ENCODE measurements at regions not wholly inside any gene's neighbourhood (a gene's known extent, or its start where the extent isn't known, plus 50 kb on each side); places are given as distances from the start of the nearest gene placed in this dataset.

GRCh38 chr4:181006499-181007260, 1236.5 kb upstream of the TENM3 start:
- TF ChIP-seq, protein P1, sequence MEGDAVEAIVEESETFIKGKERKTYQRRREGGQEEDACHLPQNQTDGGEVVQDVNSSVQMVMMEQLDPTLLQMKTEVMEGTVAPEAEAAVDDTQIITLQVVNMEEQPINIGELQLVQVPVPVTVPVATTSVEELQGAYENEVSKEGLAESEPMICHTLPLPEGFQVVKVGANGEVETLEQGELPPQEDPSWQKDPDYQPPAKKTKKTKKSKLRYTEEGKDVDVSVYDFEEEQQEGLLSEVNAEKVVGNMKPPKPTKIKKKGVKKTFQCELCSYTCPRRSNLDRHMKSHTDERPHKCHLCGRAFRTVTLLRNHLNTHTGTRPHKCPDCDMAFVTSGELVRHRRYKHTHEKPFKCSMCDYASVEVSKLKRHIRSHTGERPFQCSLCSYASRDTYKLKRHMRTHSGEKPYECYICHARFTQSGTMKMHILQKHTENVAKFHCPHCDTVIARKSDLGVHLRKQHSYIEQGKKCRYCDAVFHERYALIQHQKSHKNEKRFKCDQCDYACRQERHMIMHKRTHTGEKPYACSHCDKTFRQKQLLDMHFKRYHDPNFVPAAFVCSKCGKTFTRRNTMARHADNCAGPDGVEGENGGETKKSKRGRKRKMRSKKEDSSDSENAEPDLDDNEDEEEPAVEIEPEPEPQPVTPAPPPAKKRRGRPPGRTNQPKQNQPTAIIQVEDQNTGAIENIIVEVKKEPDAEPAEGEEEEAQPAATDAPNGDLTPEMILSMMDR (conservative IDR thresholded peaks at IDR 0.05), result no peak
- TF ChIP-seq ZFX (IDR thresholded peaks at IDR 0.05), result no peak
- no peak overlapping the region for H3K27ac ChIP-seq

GRCh38 chr4:181007751-181008150, 1235.5 kb upstream of the TENM3 start:
- TF ChIP-seq, protein P1 (conservative IDR thresholded peaks at IDR 0.05), result no peak
- no peak for TF ChIP-seq ZFX (IDR thresholded peaks at IDR 0.05)
- no peak overlapping the region for H3K27ac ChIP-seq

DNA sequence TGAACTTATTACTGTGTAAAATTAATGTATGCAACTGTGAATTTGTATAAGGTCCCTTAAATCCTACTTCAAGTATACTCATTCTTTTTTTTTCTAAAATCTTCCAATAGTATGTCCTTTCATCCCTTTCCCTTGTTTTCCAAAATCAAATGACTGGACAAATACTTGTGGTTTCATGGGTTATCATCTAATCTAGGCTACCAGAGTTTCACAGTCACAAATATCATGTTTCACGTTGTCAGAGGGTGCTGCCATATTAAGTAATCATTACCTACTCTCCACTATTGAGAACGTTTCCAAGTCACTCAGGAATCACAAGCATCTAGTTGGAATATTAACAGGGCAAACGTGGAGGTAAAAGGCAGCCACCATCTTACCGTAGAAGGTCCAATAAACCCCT, 1235.0 kb upstream of the TENM3 start:
- TF ChIP-seq, protein P1 (conservative IDR thresholded peaks at IDR 0.05), result no peak
- TF ChIP-seq ZFX (IDR thresholded peaks at IDR 0.05), result no peak
- no peak overlapping the region for H3K27ac ChIP-seq

- no peak overlapping the region for H3K27ac ChIP-seq
- TF ChIP-seq, protein P1 (conservative IDR thresholded peaks at IDR 0.05), result no peak
- TF ChIP-seq ZFX (IDR thresholded peaks at IDR 0.05), result no peak
Measured at GRCh38 chr4:181013162-181013561, 1230.0 kb upstream of the TENM3 start.

DNA sequence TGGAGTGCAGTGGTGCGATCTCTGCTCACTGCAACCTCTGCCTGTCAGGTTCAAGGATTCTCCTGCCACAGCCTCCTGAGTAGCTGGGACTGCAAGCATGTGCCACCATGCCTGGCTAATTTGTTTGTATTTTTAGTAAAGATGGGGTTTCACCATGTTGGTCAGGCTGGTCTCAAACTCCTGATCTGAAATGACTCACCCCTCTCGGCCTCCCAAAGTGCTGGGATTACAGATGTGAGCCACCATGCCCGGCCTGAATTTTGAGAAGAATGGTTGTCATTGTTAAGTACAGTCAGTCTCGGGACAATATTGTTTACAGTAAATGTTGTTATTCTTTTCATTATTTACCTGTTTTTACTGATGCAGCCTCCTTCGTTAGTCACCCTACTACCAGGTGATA, 1226.2 kb upstream of the TENM3 start:
- H3K27ac ChIP-seq, result no peak overlapping the region
- TF ChIP-seq, protein P1 (conservative IDR thresholded peaks at IDR 0.05), result no peak
- no peak for TF ChIP-seq ZFX (IDR thresholded peaks at IDR 0.05)

GRCh38 chr4:181018472-181018871, 1224.7 kb upstream of the TENM3 start:
- H3K27ac ChIP-seq, result no peak overlapping the region
- TF ChIP-seq ZFX (IDR thresholded peaks at IDR 0.05), result no peak
- TF ChIP-seq, protein P1 (conservative IDR thresholded peaks at IDR 0.05), result no peak

DNA sequence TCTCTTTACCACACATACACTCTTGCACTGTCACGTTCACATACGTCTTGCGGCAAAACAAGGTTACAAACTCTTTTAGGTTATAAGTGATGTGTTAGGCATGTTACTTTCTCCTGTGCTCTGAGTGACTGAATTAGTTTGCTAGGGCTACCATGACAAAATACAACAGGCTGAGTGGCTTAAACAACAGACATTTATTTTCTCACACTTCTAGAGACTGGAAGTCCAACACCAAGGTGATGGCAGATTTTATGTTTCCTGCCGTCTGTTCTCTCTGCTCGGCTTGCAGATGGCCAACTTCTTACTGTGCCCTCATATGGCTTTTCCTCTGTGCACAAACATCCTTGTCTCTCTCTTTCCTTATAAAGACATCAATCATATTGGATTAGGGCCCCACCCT, 1224.3 kb upstream of the TENM3 start:
- H3K27ac ChIP-seq, result no peak overlapping the region
- TF ChIP-seq, protein P1 (conservative IDR thresholded peaks at IDR 0.05), result no peak
- no peak for TF ChIP-seq ZFX (IDR thresholded peaks at IDR 0.05)

All from C4-2B (cell line).